Keratinocyte (primary cell): ENCODE measurements at regions not wholly inside any gene's neighbourhood (a gene's known extent, or its start where the extent isn't known, plus 50 kb on each side); places are given as distances from the start of the nearest gene placed in this dataset.

Source experiments
- DNase-seq: peaks from one replicate; pipeline ENCODE4 v3.0.0-alpha.2; 2011; ENCODE audit warnings: low read depth, missing footprints, low spot score
- FAIRE-seq: peaks from 2 replicates; lab custom pipeline; 2011; peaks lifted over from hg19 to GRCh38; lab: Jason Lieb, UNC
- H2AFZ ChIP-seq: 2 replicates; pipeline ENCODE4 v1.6.0; 2012; ENCODE audit warnings: low read length, control low read depth, inconsistent platforms; ENCODE audit not compliant: control insufficient read depth
- H3K27ac ChIP-seq: 2 replicates; pipeline ENCODE4 v1.5.1; 2011; ENCODE audit warnings: low read length; ENCODE audit not compliant: control insufficient read depth, insufficient read depth
- H3K27me3 ChIP-seq: 3 replicates; pipeline ENCODE4 v1.6.0; 2011; ENCODE audit warnings: low read length; ENCODE audit not compliant: control insufficient read depth, insufficient read depth; ENCODE audit errors: extremely low read depth
- H3K36me3 ChIP-seq, 2 experiments: 2 replicates in 1 of 2; 3 replicates in 1 of 2; pipeline ENCODE4 v1.5.1; 2011; ENCODE audit warnings: low read length in 2 of 2, mild to moderate bottlenecking in 1 of 2; ENCODE audit not compliant: control insufficient read depth in 2 of 2, insufficient read depth in 2 of 2; ENCODE audit errors: extremely low read depth in 1 of 2
- H3K4me1 ChIP-seq: 3 replicates; pipeline ENCODE4 v1.5.1; 2011; ENCODE audit warnings: low read length; ENCODE audit not compliant: control insufficient read depth, insufficient read depth; ENCODE audit errors: extremely low read depth
- H3K4me2 ChIP-seq: 3 replicates; pipeline ENCODE4 v1.6.0; 2011; ENCODE audit warnings: low read depth, low read length; ENCODE audit not compliant: control insufficient read depth, insufficient read depth; ENCODE audit errors: extremely low read depth
- H3K4me3 ChIP-seq, 3 experiments: fragments of 200-600 bp in 1 of 3; sonication (generic) in 1 of 3; 2 replicates in 2 of 3; 3 replicates in 1 of 3; pipeline ENCODE4 v1.5.1; 2011 to 2016; ENCODE audit warnings: low read length in 3 of 3, mild to moderate bottlenecking in 3 of 3, control low read depth in 2 of 3, inconsistent platforms in 1 of 3, low read depth in 1 of 3, mixed read lengths in 1 of 3, mixed run types in 1 of 3, moderate library complexity in 1 of 3; ENCODE audit not compliant: control insufficient read depth in 2 of 3, insufficient read depth in 2 of 3; ENCODE audit errors: extremely low read depth in 1 of 3
- H3K79me2 ChIP-seq: 2 replicates; pipeline ENCODE4 v1.6.0; 2012; ENCODE audit warnings: low read length; ENCODE audit not compliant: control insufficient read depth, insufficient read depth
- H3K9ac ChIP-seq: 3 replicates; pipeline ENCODE4 v1.6.0; 2011; ENCODE audit warnings: low read length; ENCODE audit not compliant: control insufficient read depth, insufficient read depth; ENCODE audit errors: extremely low read depth
- H3K9me1 ChIP-seq: 3 replicates; pipeline ENCODE4 v1.6.0; 2011; ENCODE audit warnings: low read length; ENCODE audit not compliant: control insufficient read depth, insufficient read depth; ENCODE audit errors: extremely low read depth
- H3K9me3 ChIP-seq: 2 replicates; pipeline ENCODE4 v1.5.1; 2012; ENCODE audit warnings: low read depth, low read length; ENCODE audit not compliant: control insufficient read depth
- H4K20me1 ChIP-seq: 3 replicates; pipeline ENCODE4 v1.6.0; 2011; ENCODE audit warnings: low read length; ENCODE audit not compliant: control insufficient read depth, insufficient read depth; ENCODE audit errors: extremely low read depth
- EZH2 ChIP-seq: IDR thresholded peaks from one replicate; pipeline ENCODE4 v1.6.1; 2012; ENCODE audit warnings: inconsistent platforms, mild to moderate bottlenecking, low read length, moderate library complexity
- dilution Hi-C: fragments of 300-500 bp; cut with MboI; formaldehyde crosslinking; loops from one replicate; pipeline ENCODE4 v1.7.0; 2020; ENCODE audit warnings: low sequenced_read_pairs; ENCODE audit not compliant: extremely low pct_ligation_motif_present
- TF ChIP-seq, protein P1 (sequence below), 3 experiments: IDR thresholded peaks in 1 of 3; conservative IDR thresholded peaks in 1 of 3; optimal IDR thresholded peaks in 1 of 3; 2 replicates in 2 of 3; 3 replicates in 1 of 3; pipeline versions ENCODE3 to v1.5.1; 2011; ENCODE audit warnings: low read length in 3 of 3, mild to moderate bottlenecking in 3 of 3, moderate library complexity in 2 of 3, control low read depth in 1 of 3, inconsistent platforms in 1 of 3; ENCODE audit not compliant: insufficient read depth in 2 of 3; ENCODE audit errors: extremely low read depth in 1 of 3

DNA sequence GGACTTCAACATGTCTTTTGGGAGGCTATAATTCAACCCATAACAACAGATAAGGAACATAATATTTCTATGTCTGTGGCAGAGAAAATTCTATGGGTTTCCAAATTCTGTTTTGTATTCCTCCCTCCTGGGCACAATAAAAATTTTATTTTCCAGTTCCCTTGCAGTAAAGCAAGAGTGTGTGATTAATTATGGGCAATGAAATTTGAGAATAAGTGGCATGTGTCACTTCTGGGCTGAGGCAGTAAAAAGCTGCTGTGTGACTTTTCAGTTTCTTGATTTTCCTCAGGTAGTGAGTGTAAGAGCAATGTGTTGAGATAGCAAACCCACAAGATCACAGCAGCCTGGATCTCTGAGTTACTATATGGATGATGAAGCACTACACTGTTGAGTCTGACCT, 216.4 kb downstream of the MEIS1 start:
- H3K4me1 ChIP-seq: no peaks in the 10 kb centered on the region
- dilution Hi-C loops: no loop called here
- no peaks in the 10 kb centered on the region for H4K20me1 ChIP-seq
- H3K9ac ChIP-seq: no peak overlapping the region
- H3K9me1 ChIP-seq: no peaks in the 10 kb centered on the region
- no peak overlapping the region for H2AFZ ChIP-seq
- FAIRE-seq (no peak), DNase-seq (no peak)
- H3K9me3 ChIP-seq: no peaks in the 10 kb centered on the region
- no peak overlapping the region for H3K27ac ChIP-seq
- no peaks in the 10 kb centered on the region for H3K79me2 ChIP-seq
- H3K4me2 ChIP-seq: no peak overlapping the region
- H3K4me3 ChIP-seq: no peak overlapping the region
- TF ChIP-seq EZH2: no peak
- TF ChIP-seq, protein P1, sequence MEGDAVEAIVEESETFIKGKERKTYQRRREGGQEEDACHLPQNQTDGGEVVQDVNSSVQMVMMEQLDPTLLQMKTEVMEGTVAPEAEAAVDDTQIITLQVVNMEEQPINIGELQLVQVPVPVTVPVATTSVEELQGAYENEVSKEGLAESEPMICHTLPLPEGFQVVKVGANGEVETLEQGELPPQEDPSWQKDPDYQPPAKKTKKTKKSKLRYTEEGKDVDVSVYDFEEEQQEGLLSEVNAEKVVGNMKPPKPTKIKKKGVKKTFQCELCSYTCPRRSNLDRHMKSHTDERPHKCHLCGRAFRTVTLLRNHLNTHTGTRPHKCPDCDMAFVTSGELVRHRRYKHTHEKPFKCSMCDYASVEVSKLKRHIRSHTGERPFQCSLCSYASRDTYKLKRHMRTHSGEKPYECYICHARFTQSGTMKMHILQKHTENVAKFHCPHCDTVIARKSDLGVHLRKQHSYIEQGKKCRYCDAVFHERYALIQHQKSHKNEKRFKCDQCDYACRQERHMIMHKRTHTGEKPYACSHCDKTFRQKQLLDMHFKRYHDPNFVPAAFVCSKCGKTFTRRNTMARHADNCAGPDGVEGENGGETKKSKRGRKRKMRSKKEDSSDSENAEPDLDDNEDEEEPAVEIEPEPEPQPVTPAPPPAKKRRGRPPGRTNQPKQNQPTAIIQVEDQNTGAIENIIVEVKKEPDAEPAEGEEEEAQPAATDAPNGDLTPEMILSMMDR (optimal IDR thresholded peaks at IDR 0.05 in 1 of 3, IDR thresholded peaks at IDR 0.05 in 1 of 3, conservative IDR thresholded peaks at IDR 0.05 in 1 of 3; ENCODE audit: extremely low read depth in 1 of 3, insufficient read depth in 2 of 3, low read length in 3 of 3): no peak
- H3K36me3 ChIP-seq: no peaks in the 10 kb centered on the region
- no peaks in the 10 kb centered on the region for H3K27me3 ChIP-seq

DNA sequence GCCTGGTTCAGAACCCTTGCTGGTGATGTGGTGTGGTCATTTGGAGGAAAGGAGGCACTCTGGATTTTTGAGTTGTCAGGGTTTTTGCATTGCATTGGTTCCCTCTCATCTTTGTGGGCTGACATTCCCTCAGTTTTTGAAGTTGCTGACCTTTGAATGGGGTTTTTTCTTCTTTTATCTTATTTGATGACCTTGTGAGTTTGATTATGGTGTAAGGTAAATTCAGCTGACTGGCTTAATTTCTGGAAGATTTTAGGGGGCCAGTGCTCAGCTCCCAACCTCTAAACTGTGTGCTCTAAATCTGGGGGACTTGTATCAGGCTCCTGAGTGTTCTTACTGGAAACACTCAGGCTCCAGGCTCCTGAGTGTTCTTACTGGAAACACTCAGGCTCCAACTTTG, 225.9 kb downstream of the MEIS1 start:
- no peaks in the 10 kb centered on the region for H3K4me1 ChIP-seq
- no peak overlapping the region for H3K27ac ChIP-seq
- no peaks in the 10 kb centered on the region for H4K20me1 ChIP-seq
- no peaks in the 10 kb centered on the region for H3K9me1 ChIP-seq
- dilution Hi-C loops: no loop called here
- H3K79me2 ChIP-seq: no peaks in the 10 kb centered on the region
- H3K4me2 ChIP-seq: no peak overlapping the region
- no peaks in the 10 kb centered on the region for H3K27me3 ChIP-seq
- H2AFZ ChIP-seq: no peak overlapping the region
- H3K9ac ChIP-seq: no peak overlapping the region
- H3K36me3 ChIP-seq: no peaks in the 10 kb centered on the region
- TF ChIP-seq, protein P1 (optimal IDR thresholded peaks at IDR 0.05 in 1 of 3, IDR thresholded peaks at IDR 0.05 in 1 of 3, conservative IDR thresholded peaks at IDR 0.05 in 1 of 3; ENCODE audit: extremely low read depth in 1 of 3, insufficient read depth in 2 of 3, low read length in 3 of 3): no peak
- TF ChIP-seq EZH2: no peak
- FAIRE-seq (no peak), DNase-seq (no peak)
- no peak overlapping the region for H3K4me3 ChIP-seq
- H3K9me3 ChIP-seq: no peaks in the 10 kb centered on the region
